GM10266 (cell line): ENCODE measurements at regions not wholly inside any gene's neighbourhood (a gene's known extent, or its start where the extent isn't known, plus 50 kb on each side); places are given as distances from the start of the nearest gene placed in this dataset.

Experiments
- DNase-seq: peaks from one replicate; pipeline ENCODE4 v3.0.0; 2012; ENCODE audit errors: extremely low spot score
- CTCF ChIP-seq: IDR thresholded peaks from 2 replicates; pipeline ENCODE4 v1.5.1; 2012; ENCODE audit warnings: mild to moderate bottlenecking, low read depth; ENCODE audit not compliant: control insufficient read depth, insufficient read depth; ENCODE audit errors: missing control alignments

- DNase-seq: no peak
- TF ChIP-seq CTCF: no peak
Measured at GRCh38 chr10:58087896-58088295, 179.8 kb downstream of the IPMK start.

GRCh38 chr10:58086763-58087150 lies 180.9 kb downstream of the IPMK start:
- no peak for DNase-seq
- TF ChIP-seq CTCF: no peak

- no peak for DNase-seq
- no peak for TF ChIP-seq CTCF
Measured at GRCh38 chr10:58086144-58086762, 181.4 kb downstream of the IPMK start.

- DNase-seq: no peak
- TF ChIP-seq CTCF: no peak
Measured at GRCh38 chr10:58082248-58082647, 185.4 kb downstream of the IPMK start.

- no peak for DNase-seq
Measured at GRCh38 chr10:58081353-58081752, 186.3 kb downstream of the IPMK start.

GRCh38 chr10:58079461-58079860 lies 188.2 kb downstream of the IPMK start:
- TF ChIP-seq CTCF: no peak
- no peak for DNase-seq

More at GRCh38 chr10:58081353-58081752, 186.3 kb downstream of the IPMK start:
- TF ChIP-seq CTCF: no peak

- DNase-seq: no peak
- TF ChIP-seq CTCF: no peak
Measured at GRCh38 chr10:58072634-58073033, 195.1 kb downstream of the IPMK start.
